Skeletal muscle satellite cell (primary cell): ENCODE measurements at regions not wholly inside any gene's neighbourhood (a gene's known extent, or its start where the extent isn't known, plus 50 kb on each side); places are given as distances from the start of the nearest gene placed in this dataset.

Source experiments
- H3K27me3 ChIP-seq: 2 replicates; pipeline ENCODE4 v1.7.0; 2013; ENCODE audit warnings: low read length; ENCODE audit not compliant: control insufficient read depth, insufficient read depth
- H3K36me3 ChIP-seq: 2 replicates; pipeline ENCODE4 v1.7.0; 2013; ENCODE audit warnings: mild to moderate bottlenecking, control low read depth, low read length; ENCODE audit not compliant: insufficient read depth
- H3K4me1 ChIP-seq: 2 replicates; pipeline ENCODE4 v1.7.0; 2013; ENCODE audit warnings: low read length; ENCODE audit not compliant: control insufficient read depth, insufficient read depth
- H3K4me2 ChIP-seq: 2 replicates; pipeline ENCODE4 v1.7.0; 2013; ENCODE audit warnings: mild to moderate bottlenecking, low read length
- H3K4me3 ChIP-seq: 2 replicates; pipeline ENCODE4 v1.7.0; 2013; ENCODE audit warnings: low read length
- H3K9ac ChIP-seq: 2 replicates; pipeline ENCODE4 v1.7.0; 2013; ENCODE audit warnings: mild to moderate bottlenecking, low read depth, low read length, moderate library complexity
- H3K9me3 ChIP-seq: replicated peaks from 2 replicates; pipeline ENCODE4 v1.7.0; 2013; ENCODE audit warnings: mild to moderate bottlenecking, control low read depth, low read length

DNA sequence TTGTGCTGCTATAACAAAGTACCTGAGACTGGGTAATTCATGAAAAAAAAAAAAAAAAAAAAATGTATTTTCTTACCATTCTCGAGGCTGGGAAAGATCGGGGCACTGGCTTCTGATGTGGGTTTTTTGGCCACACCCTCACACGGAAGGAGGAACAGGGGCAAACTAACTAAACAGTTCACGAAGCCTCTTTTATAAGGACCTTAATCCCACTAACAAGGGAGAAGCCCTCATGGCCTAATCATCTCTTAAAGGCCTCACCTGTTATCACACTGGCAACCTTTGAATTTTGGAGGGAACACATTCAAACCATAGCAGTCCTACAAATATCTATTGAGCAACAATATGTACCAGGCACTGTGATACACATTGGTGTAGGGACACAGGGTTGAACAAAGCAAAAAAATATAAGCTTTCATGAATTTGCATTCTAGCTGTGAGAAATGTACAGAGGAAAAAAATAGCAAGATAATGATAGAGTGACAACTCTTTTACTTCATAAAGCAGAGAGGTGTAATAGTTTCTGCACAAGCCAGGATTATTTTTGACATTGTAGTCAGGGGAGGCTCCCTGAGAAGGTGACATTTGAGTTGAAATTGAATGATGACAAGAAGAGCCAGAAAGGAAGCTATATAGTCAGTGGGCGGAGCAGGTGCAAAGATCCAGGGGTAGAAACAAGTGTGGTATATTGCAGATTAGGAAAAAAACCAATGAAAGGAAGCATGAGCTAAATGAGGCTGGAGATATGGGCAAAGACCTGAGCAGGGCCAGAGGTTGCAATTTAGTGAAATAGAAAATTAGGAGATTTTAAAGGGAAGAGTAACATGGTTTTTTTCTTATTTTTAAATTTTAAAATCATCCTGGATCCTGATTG lies 68.1 kb upstream of the GRAMD2B start:
- no peaks in the 10 kb centered on the region for H3K27me3 ChIP-seq
- no peaks in the 10 kb centered on the region for H3K9me3 ChIP-seq
- no peaks in the 10 kb centered on the region for H3K36me3 ChIP-seq
- peaks cover 40% of the 10 kb centered on the region for H3K4me1 ChIP-seq
- H3K4me2 ChIP-seq = peak overlapping the region; percentile 59
- peak overlapping the region; percentile 86 for H3K9ac ChIP-seq
- no peak overlapping the region for H3K4me3 ChIP-seq

- no peaks in the 10 kb centered on the region for H3K9me3 ChIP-seq
- H3K36me3 ChIP-seq = no peaks in the 10 kb centered on the region
- H3K4me2 ChIP-seq = no peak overlapping the region
- H3K9ac ChIP-seq = no peak overlapping the region
- no peaks in the 10 kb centered on the region for H3K27me3 ChIP-seq
- H3K4me3 ChIP-seq = no peak overlapping the region
- H3K4me1 ChIP-seq = peaks cover 39% of the 10 kb centered on the region
These were observed 67.3 kb upstream of the GRAMD2B start for GRCh38 chr5:126355940-126356339.

DNA sequence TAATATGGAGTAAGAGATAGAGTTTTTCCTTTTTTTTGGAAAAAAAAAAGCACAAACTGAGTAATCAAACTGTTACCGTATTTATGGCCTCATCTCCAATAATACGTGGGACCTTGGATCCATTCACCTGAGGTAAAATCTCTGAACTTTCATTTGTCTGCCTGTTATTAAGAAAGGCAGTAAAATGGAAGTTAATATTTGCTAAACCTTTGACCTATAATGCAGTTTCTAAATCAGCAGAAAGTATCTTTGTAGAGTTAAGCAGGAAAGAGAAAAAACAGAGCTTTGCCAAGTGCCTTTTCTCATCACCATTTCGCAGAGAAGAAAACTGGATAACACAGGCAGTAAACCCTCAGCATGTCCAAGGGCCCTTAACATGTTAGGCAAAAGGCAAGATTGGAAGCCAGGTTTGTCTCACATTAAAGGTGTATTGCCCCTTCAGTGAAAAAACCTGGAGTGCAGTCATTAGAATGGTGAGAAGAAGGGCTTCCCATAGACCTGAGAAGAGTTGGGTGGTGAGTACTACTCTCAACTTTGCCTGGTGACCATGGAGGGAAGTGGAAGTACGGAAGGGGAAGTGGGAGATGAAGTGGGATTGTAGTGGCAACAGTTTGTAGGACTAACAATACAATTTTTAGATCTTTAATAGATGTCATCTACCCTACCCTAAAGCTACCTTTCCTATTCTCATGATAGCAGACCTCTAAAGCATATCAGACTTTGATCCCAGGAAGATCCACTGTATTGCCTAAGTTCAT lies 65.4 kb upstream of the GRAMD2B start:
- H3K4me2 ChIP-seq = no peak overlapping the region
- H3K36me3 ChIP-seq = no peaks in the 10 kb centered on the region
- H3K27me3 ChIP-seq = no peaks in the 10 kb centered on the region
- no peak overlapping the region for H3K4me3 ChIP-seq
- peaks cover 25% of the 10 kb centered on the region for H3K4me1 ChIP-seq
- H3K9me3 ChIP-seq = no peaks in the 10 kb centered on the region
- H3K9ac ChIP-seq = no peak overlapping the region

DNA sequence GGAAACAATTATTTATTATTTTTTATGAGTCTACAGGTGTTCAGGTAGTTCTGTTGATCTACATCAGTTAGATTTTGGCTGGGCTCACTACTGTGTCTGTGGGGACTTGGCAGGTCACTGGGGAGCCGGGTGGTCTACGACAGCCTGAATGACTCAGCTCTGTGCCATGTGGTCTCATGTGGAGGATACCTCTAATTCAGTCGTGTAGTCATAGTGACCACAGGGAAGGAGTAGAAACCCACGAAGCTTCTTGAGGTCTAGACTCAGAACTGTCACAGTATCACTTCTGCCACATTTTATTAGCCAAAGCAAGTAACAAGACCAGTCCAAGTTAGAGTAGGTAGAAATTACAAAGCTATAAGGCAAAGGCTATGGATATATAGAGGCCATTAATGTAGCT lies 64.7 kb upstream of the GRAMD2B start:
- Histone ChIP-seq H3K27me3 (no peaks in the 10 kb centered on the region), H3K36me3 (no peaks in the 10 kb centered on the region), H3K4me2 (no peak overlapping the region)

GRCh38 chr5:126359884-126360283 lies 63.3 kb upstream of the GRAMD2B start:
- peaks cover 15% of the 10 kb centered on the region for H3K4me1 ChIP-seq
- no peak overlapping the region for H3K4me2 ChIP-seq
- no peak overlapping the region for H3K9ac ChIP-seq
- H3K36me3 ChIP-seq = no peaks in the 10 kb centered on the region
- no peaks in the 10 kb centered on the region for H3K9me3 ChIP-seq
- H3K27me3 ChIP-seq = no peaks in the 10 kb centered on the region
- no peak overlapping the region for H3K4me3 ChIP-seq

More for the DNA sequence above, 64.7 kb upstream of the GRAMD2B start:
- Histone ChIP-seq H3K4me3 (no peak overlapping the region), H3K9ac (no peak overlapping the region), H3K9me3 (no peaks in the 10 kb centered on the region), H3K4me1 (peaks cover 17% of the 10 kb centered on the region)

- Histone ChIP-seq H3K4me2 (no peak overlapping the region), H3K4me1 (peaks cover 9% of the 10 kb centered on the region), H3K27me3 (no peaks in the 10 kb centered on the region), H3K9me3 (no peaks in the 10 kb centered on the region), H3K9ac (no peak overlapping the region), H3K36me3 (no peaks in the 10 kb centered on the region), H3K4me3 (no peak overlapping the region)
These were observed 62.7 kb upstream of the GRAMD2B start for GRCh38 chr5:126360467-126360866.

DNA sequence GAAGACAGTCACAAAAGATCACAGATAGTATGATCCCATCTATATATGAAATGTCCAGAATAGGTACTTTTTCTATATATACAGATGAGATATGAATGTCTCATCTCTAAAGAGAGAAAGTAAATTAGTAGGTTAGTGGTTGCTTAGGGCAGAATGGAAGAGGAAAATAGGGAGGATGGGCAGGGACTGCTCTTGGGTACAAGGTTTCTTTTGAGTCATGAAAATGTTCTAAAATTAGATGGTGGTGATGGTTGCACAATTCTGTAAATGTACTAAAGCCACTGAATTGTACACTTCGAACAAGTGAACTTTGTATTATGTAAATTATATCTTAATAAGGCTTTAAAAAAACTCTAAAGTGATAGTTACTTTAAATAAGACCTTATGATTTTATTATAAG lies 59.6 kb upstream of the GRAMD2B start:
- H3K4me3 ChIP-seq = no peak overlapping the region
- peaks cover 9% of the 10 kb centered on the region for H3K4me1 ChIP-seq
- no peaks in the 10 kb centered on the region for H3K27me3 ChIP-seq
- no peaks in the 10 kb centered on the region for H3K36me3 ChIP-seq
- H3K9me3 ChIP-seq = no peaks in the 10 kb centered on the region
- no peak overlapping the region for H3K4me2 ChIP-seq
- H3K9ac ChIP-seq = no peak overlapping the region

DNA sequence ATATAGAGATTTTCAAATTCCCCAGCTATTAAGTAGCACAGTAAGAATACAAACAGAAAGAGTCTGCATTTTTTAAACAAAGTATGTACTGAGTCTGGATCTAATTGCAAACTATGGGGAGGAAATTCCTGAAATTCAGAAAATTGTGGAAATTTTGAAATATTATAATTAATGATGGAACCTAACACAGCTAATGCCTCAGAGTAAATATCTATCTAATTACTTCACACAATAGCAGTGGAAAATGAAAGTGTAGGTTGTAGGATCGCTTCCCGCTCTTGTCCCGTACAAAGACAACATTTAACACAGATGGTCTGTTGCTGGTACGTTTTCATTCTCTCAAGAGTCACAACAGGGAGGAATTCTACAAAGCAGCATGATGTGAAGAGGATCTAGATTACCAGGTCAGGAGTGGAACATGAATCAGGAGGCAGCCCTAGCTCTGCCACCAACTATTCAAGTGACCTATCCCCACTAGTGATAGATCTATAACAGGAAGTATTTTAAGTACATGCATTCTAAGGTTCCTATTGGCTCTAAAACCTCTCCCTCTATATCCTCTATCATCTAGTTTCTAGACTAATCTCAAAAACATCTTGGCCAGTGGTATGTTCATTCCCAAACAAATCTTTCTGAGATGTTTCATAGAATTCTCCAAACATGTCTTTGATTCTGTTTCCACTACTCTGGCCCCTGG lies 58.9 kb upstream of the GRAMD2B start:
- no peak overlapping the region for H3K4me3 ChIP-seq
- H3K27me3 ChIP-seq = no peaks in the 10 kb centered on the region
- H3K4me1 ChIP-seq = peaks cover 9% of the 10 kb centered on the region
- H3K9ac ChIP-seq = no peak overlapping the region
- H3K36me3 ChIP-seq = no peaks in the 10 kb centered on the region
- H3K9me3 ChIP-seq = no peaks in the 10 kb centered on the region
- no peak overlapping the region for H3K4me2 ChIP-seq

GRCh38 chr5:126365446-126366198 lies 57.6 kb upstream of the GRAMD2B start:
- no peak overlapping the region for H3K9ac ChIP-seq
- no peaks in the 10 kb centered on the region for H3K27me3 ChIP-seq
- no peak overlapping the region for H3K4me2 ChIP-seq
- no peaks in the 10 kb centered on the region for H3K36me3 ChIP-seq
- H3K9me3 ChIP-seq = no peaks in the 10 kb centered on the region
- peaks cover 20% of the 10 kb centered on the region for H3K4me1 ChIP-seq
- H3K4me3 ChIP-seq = no peak overlapping the region

GRCh38 chr5:126366199-126366560 lies 57.0 kb upstream of the GRAMD2B start:
- Histone ChIP-seq H3K27me3 (no peaks in the 10 kb centered on the region), H3K4me2 (no peak overlapping the region), H3K36me3 (no peaks in the 10 kb centered on the region), H3K9ac (no peak overlapping the region), H3K4me3 (no peak overlapping the region), H3K9me3 (no peaks in the 10 kb centered on the region), H3K4me1 (peaks cover 25% of the 10 kb centered on the region)

DNA sequence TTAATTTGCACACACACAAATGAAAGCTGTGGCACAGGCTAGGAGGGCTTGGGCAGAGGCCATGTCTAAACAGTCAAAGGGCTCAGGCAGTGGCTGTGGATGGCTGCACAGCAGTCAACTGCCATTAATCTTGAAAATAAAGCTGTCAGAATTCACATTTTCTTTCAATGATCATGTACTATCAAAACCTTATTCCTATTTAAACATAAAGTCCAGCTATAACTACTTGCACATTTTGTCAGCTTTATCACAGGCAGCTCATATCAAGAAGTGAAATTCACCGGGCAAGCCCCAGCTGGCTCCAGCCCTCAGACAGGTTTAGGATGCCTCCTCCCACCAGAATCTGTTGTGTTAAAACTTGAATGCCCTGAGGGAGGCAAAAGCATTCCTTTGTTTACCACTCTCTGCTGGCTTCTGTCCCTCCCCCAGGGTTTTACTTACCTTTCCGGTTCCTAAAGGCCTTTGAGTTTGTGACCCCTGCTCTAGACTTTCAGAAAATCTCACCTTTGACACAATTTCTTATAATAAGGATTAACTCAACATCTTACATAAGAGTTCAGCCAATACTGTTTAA lies 54.9 kb upstream of the GRAMD2B start:
- no peak overlapping the region for H3K9ac ChIP-seq

More for the DNA sequence above, 54.9 kb upstream of the GRAMD2B start:
- no peak overlapping the region for H3K4me3 ChIP-seq
- H3K36me3 ChIP-seq = no peaks in the 10 kb centered on the region
- H3K4me1 ChIP-seq = peaks cover 26% of the 10 kb centered on the region
- no peak overlapping the region for H3K4me2 ChIP-seq
- no peaks in the 10 kb centered on the region for H3K9me3 ChIP-seq
- H3K27me3 ChIP-seq = no peaks in the 10 kb centered on the region
